ENCODE measurements at regions not wholly inside any gene's neighbourhood (a gene's known extent, or its start where the extent isn't known, plus 50 kb on each side); places are given as distances from the start of the nearest gene placed in this dataset.

- TF ChIP-seq EZH2phosphoT487 (IDR thresholded peaks at IDR 0.05; ENCODE audit: borderline replicate concordance, low read depth, low read length), result no peak
- TF ChIP-seq CTCF (conservative IDR thresholded peaks at IDR 0.05; ENCODE audit: low read length), result no peak
- intact Hi-C loops (cut with micrococcal nuclease; ENCODE audit: unreplicated experiment), result no loop called here
- Histone ChIP-seq H3K9me2 (ENCODE audit: insufficient read depth, low read length) (no peaks in the 10 kb centered on the region), H3K9me3 (ENCODE audit: low read length) (no peaks in the 10 kb centered on the region), H3K4me2 (ENCODE audit: low read length) (no peak overlapping the region), H3K36me3 (ENCODE audit: insufficient read depth, low read length) (no peaks in the 10 kb centered on the region), H3K4me1 (ENCODE audit: insufficient read depth, low read length, poor library complexity, severe bottlenecking) (no peaks in the 10 kb centered on the region), H2AFZ (ENCODE audit: low read length) (no peak overlapping the region), H4K20me1 (ENCODE audit: insufficient read depth, low read length) (no peaks in the 10 kb centered on the region), H3K27ac (ENCODE audit: low read depth, low read length, poor library complexity, severe bottlenecking) (no peak overlapping the region), H3K79me2 (ENCODE audit: insufficient read depth, low read depth, low read length) (no peaks in the 10 kb centered on the region), H3K4me3 (ENCODE audit: low read depth, low read length, poor library complexity, severe bottlenecking) (no peak overlapping the region)
- BruUV-seq (replicated peaks), result no TSS peak
- DNase-seq (ENCODE audit: low spot score), result no peak
- ChIA-PET POLR2A (no interaction called here), CTCF (ENCODE audit: unreplicated experiment) (no interaction called here)
These were observed 275.2 kb upstream of the FLRT2 start for GRCh38 chr14:85254711-85255110.

- intact Hi-C loops (cut with micrococcal nuclease; ENCODE audit: unreplicated experiment), result no loop called here
- TF ChIP-seq EZH2phosphoT487 (IDR thresholded peaks at IDR 0.05; ENCODE audit: borderline replicate concordance, low read depth, low read length), result no peak
- no peak for TF ChIP-seq CTCF (conservative IDR thresholded peaks at IDR 0.05; ENCODE audit: low read length)
- ChIA-PET POLR2A (no interaction called here), CTCF (ENCODE audit: unreplicated experiment) (no interaction called here)
- Histone ChIP-seq H3K36me3 (ENCODE audit: insufficient read depth, low read length) (no peaks in the 10 kb centered on the region), H3K9me2 (ENCODE audit: insufficient read depth, low read length) (no peaks in the 10 kb centered on the region), H4K20me1 (ENCODE audit: insufficient read depth, low read length) (no peaks in the 10 kb centered on the region), H3K27ac (ENCODE audit: low read depth, low read length, poor library complexity, severe bottlenecking) (no peak overlapping the region), H2AFZ (ENCODE audit: low read length) (no peak overlapping the region), H3K79me2 (ENCODE audit: insufficient read depth, low read depth, low read length) (no peaks in the 10 kb centered on the region), H3K4me2 (ENCODE audit: low read length) (no peak overlapping the region), H3K9me3 (ENCODE audit: low read length) (no peaks in the 10 kb centered on the region), H3K4me1 (ENCODE audit: insufficient read depth, low read length, poor library complexity, severe bottlenecking) (no peaks in the 10 kb centered on the region), H3K4me3 (ENCODE audit: low read depth, low read length, poor library complexity, severe bottlenecking) (no peak overlapping the region)
- no peak for DNase-seq (ENCODE audit: low spot score)
- BruUV-seq (replicated peaks), result no TSS peak
These were observed 272.7 kb upstream of the FLRT2 start for GRCh38 chr14:85257287-85257686.

GRCh38 chr14:85263916-85264675 lies 265.8 kb upstream of the FLRT2 start:
- intact Hi-C loops (cut with micrococcal nuclease; ENCODE audit: unreplicated experiment), result no loop called here
- Histone ChIP-seq H3K27ac (ENCODE audit: low read depth, low read length, poor library complexity, severe bottlenecking) (no peak overlapping the region), H4K20me1 (ENCODE audit: insufficient read depth, low read length) (no peaks in the 10 kb centered on the region), H3K9me3 (ENCODE audit: low read length) (no peaks in the 10 kb centered on the region), H3K4me1 (ENCODE audit: insufficient read depth, low read length, poor library complexity, severe bottlenecking) (no peaks in the 10 kb centered on the region), H3K36me3 (ENCODE audit: insufficient read depth, low read length) (no peaks in the 10 kb centered on the region), H3K79me2 (ENCODE audit: insufficient read depth, low read depth, low read length) (no peaks in the 10 kb centered on the region), H2AFZ (ENCODE audit: low read length) (no peak overlapping the region), H3K9me2 (ENCODE audit: insufficient read depth, low read length) (no peaks in the 10 kb centered on the region), H3K4me3 (ENCODE audit: low read depth, low read length, poor library complexity, severe bottlenecking) (no peak overlapping the region), H3K4me2 (ENCODE audit: low read length) (no peak overlapping the region)
- no TSS peak for BruUV-seq (replicated peaks)
- ChIA-PET CTCF (ENCODE audit: unreplicated experiment) (no interaction called here), POLR2A (no interaction called here)
- no peak for TF ChIP-seq CTCF (conservative IDR thresholded peaks at IDR 0.05; ENCODE audit: low read length)
- no peak for TF ChIP-seq EZH2phosphoT487 (IDR thresholded peaks at IDR 0.05; ENCODE audit: borderline replicate concordance, low read depth, low read length)
- DNase-seq (ENCODE audit: low spot score), result no peak

Measured in OCI-LY7 (cell line).